HUES64 (cell line): ENCODE measurements at regions not wholly inside any gene's neighbourhood (a gene's known extent, or its start where the extent isn't known, plus 50 kb on each side); places are given as distances from the start of the nearest gene placed in this dataset.

Experiments
- H3K27ac ChIP-seq: 2 replicates; pipeline ENCODE4 v1.7.0; 2013; ENCODE audit warnings: low read depth, low read length, inconsistent platforms
- H3K27me3 ChIP-seq: 2 replicates; pipeline ENCODE4 v1.6.1; 2013; ENCODE audit warnings: mild to moderate bottlenecking, low read length; ENCODE audit not compliant: insufficient read depth
- H3K36me3 ChIP-seq: 2 replicates; pipeline ENCODE4 v1.6.1; 2013; ENCODE audit warnings: mild to moderate bottlenecking, low read length; ENCODE audit not compliant: insufficient read depth
- H3K4me1 ChIP-seq: 2 replicates; pipeline ENCODE4 v1.6.1; 2013; ENCODE audit warnings: mild to moderate bottlenecking, low read length, moderate library complexity; ENCODE audit not compliant: insufficient read depth
- H3K4me3 ChIP-seq: 2 replicates; pipeline ENCODE4 v1.5.1; 2013; ENCODE audit warnings: mild to moderate bottlenecking, low read length, moderate library complexity
- H3K9ac ChIP-seq: 2 replicates; pipeline ENCODE4 v1.6.1; 2013; ENCODE audit warnings: mild to moderate bottlenecking, low read depth, low read length
- H3K9me3 ChIP-seq: 2 replicates; pipeline ENCODE4 v1.6.1; 2013; ENCODE audit warnings: low read depth, low read length; ENCODE audit not compliant: insufficient read depth
- WGBS: fragments of 150-250, 120-280 bp; methylation state at CpG from one replicate; pipeline ENCODE4 v1.1.7; 2013; ENCODE audit warnings: missing lambda C conversion rate; 5-methylcytosine and 5-hydroxymethylcytosine counted together

- no peak overlapping the region for H3K27ac ChIP-seq
- no peaks in the 10 kb centered on the region for H3K27me3 ChIP-seq
- peaks cover 9% of the 10 kb centered on the region for H3K4me1 ChIP-seq
- H3K9me3 ChIP-seq, result no peaks in the 10 kb centered on the region
- no peaks in the 10 kb centered on the region for H3K36me3 ChIP-seq
- H3K9ac ChIP-seq, result no peak overlapping the region
- H3K4me3 ChIP-seq, result no peak overlapping the region
- 94% methylated on average over 4 of the region's 4 CpGs for whole genome bisulfite sequencing
Observed at GRCh38 chr3:181764544-181764943, 52.8 kb downstream of the SOX2 start.

- WGBS, result 98% methylated on average over 5 of the region's 5 CpGs
- H3K4me3 ChIP-seq, result no peak overlapping the region
- H3K9me3 ChIP-seq, result no peaks in the 10 kb centered on the region
- no peaks in the 10 kb centered on the region for H3K36me3 ChIP-seq
- no peak overlapping the region for H3K9ac ChIP-seq
- no peak overlapping the region for H3K27ac ChIP-seq
- peaks cover 7% of the 10 kb centered on the region for H3K4me1 ChIP-seq
- H3K27me3 ChIP-seq, result no peaks in the 10 kb centered on the region
Observed at GRCh38 chr3:181770296-181770695, 58.6 kb downstream of the SOX2 start.

- no peak overlapping the region for H3K27ac ChIP-seq
- H3K27me3 ChIP-seq, result no peaks in the 10 kb centered on the region
- H3K4me3 ChIP-seq, result no peak overlapping the region
- H3K36me3 ChIP-seq, result no peaks in the 10 kb centered on the region
- H3K9me3 ChIP-seq, result no peaks in the 10 kb centered on the region
- no peaks in the 10 kb centered on the region for H3K4me1 ChIP-seq
- no peak overlapping the region for H3K9ac ChIP-seq
- 97% methylated on average over 3 of the region's 3 CpGs for WGBS
Observed at GRCh38 chr3:181771120-181771519, 59.4 kb downstream of the SOX2 start.

GRCh38 chr3:181772166-181772565 is 60.4 kb downstream of the SOX2 start:
- no peaks in the 10 kb centered on the region for H3K27me3 ChIP-seq
- H3K4me1 ChIP-seq, result no peaks in the 10 kb centered on the region
- H3K9ac ChIP-seq, result no peak overlapping the region
- 90% methylated on average over 2 of the region's 2 CpGs for WGBS
- no peak overlapping the region for H3K4me3 ChIP-seq
- no peaks in the 10 kb centered on the region for H3K9me3 ChIP-seq
- H3K36me3 ChIP-seq, result no peaks in the 10 kb centered on the region
- H3K27ac ChIP-seq, result no peak overlapping the region

- H3K4me3 ChIP-seq, result no peak overlapping the region
- no peak overlapping the region for H3K27ac ChIP-seq
- H3K9me3 ChIP-seq, result no peaks in the 10 kb centered on the region
- H3K27me3 ChIP-seq, result no peaks in the 10 kb centered on the region
- no peak overlapping the region for H3K9ac ChIP-seq
- no peaks in the 10 kb centered on the region for H3K4me1 ChIP-seq
- no peaks in the 10 kb centered on the region for H3K36me3 ChIP-seq
- WGBS, result 91% methylated on average over 3 of the region's 4 CpGs
Observed at GRCh38 chr3:181773921-181774320, 62.2 kb downstream of the SOX2 start.

- Histone ChIP-seq H3K27ac (peak overlapping the region; percentile 38), H3K4me1 (peaks cover 18% of the 10 kb centered on the region), H3K4me3 (no peak overlapping the region), H3K9ac (no peak overlapping the region), H3K27me3 (no peaks in the 10 kb centered on the region), H3K9me3 (no peaks in the 10 kb centered on the region), H3K36me3 (no peaks in the 10 kb centered on the region)
- WGBS, result 25% methylated on average over 1 of the region's 1 CpG
Observed at GRCh38 chr3:181782306-181782954, 70.7 kb downstream of the SOX2 start.

GRCh38 chr3:181790561-181790960 is 78.8 kb downstream of the SOX2 start:
- Histone ChIP-seq H3K27ac (no peak overlapping the region), H3K4me3 (no peak overlapping the region), H3K4me1 (peaks cover 19% of the 10 kb centered on the region), H3K36me3 (no peaks in the 10 kb centered on the region), H3K9me3 (no peaks in the 10 kb centered on the region), H3K9ac (no peak overlapping the region), H3K27me3 (no peaks in the 10 kb centered on the region)
- WGBS, result 92% methylated on average over 7 of the region's 7 CpGs

- H3K27me3 ChIP-seq, result no peaks in the 10 kb centered on the region
- no peak overlapping the region for H3K9ac ChIP-seq
- H3K9me3 ChIP-seq, result no peaks in the 10 kb centered on the region
- peaks cover 20% of the 10 kb centered on the region for H3K4me1 ChIP-seq
- H3K4me3 ChIP-seq, result no peak overlapping the region
- H3K27ac ChIP-seq, result no peak overlapping the region
- no peaks in the 10 kb centered on the region for H3K36me3 ChIP-seq
- WGBS, result 88% methylated on average over 6 of the region's 7 CpGs
Observed at GRCh38 chr3:181791056-181791955, 79.6 kb downstream of the SOX2 start.

- Histone ChIP-seq H3K27ac (no peak overlapping the region), H3K4me3 (no peak overlapping the region), H3K36me3 (no peaks in the 10 kb centered on the region), H3K9ac (no peak overlapping the region), H3K4me1 (peaks cover 27% of the 10 kb centered on the region), H3K9me3 (no peaks in the 10 kb centered on the region), H3K27me3 (no peaks in the 10 kb centered on the region)
- 90% methylated on average over 7 of the region's 7 CpGs for WGBS
Observed at GRCh38 chr3:181793006-181793405, 81.3 kb downstream of the SOX2 start.

GRCh38 chr3:181794011-181794790 is 82.5 kb downstream of the SOX2 start:
- no peak overlapping the region for H3K4me3 ChIP-seq
- peaks cover 27% of the 10 kb centered on the region for H3K4me1 ChIP-seq
- no peaks in the 10 kb centered on the region for H3K27me3 ChIP-seq
- H3K27ac ChIP-seq, result peak overlapping the region; percentile 26; the same call in 1 of the 2 replicates
- no peaks in the 10 kb centered on the region for H3K9me3 ChIP-seq
- 74% methylated on average over 4 of the region's 4 CpGs for whole genome bisulfite sequencing
- H3K36me3 ChIP-seq, result no peaks in the 10 kb centered on the region
- no peak overlapping the region for H3K9ac ChIP-seq

GRCh38 chr3:181796641-181797040 is 84.9 kb downstream of the SOX2 start:
- 73% methylated on average over 3 of the region's 3 CpGs for WGBS
- Histone ChIP-seq H3K27me3 (no peaks in the 10 kb centered on the region), H3K4me3 (no peak overlapping the region), H3K27ac (peak overlapping the region; percentile 69; the same call in 1 of the 2 replicates), H3K9ac (no peak overlapping the region), H3K36me3 (no peaks in the 10 kb centered on the region), H3K9me3 (no peaks in the 10 kb centered on the region), H3K4me1 (peaks cover 27% of the 10 kb centered on the region)
